ENCODE measurements at regions not wholly inside any gene's neighbourhood (a gene's known extent, or its start where the extent isn't known, plus 50 kb on each side); places are given as distances from the start of the nearest gene placed in this dataset.

GRCh38 chr18:68234676-68235075, 480.2 kb downstream of the TMX3 start:
- no peak for DNase-seq (ENCODE audit: extremely low spot score, unreplicated experiment)
- Mint-ChIP-seq H3K9me3 (ENCODE audit: unreplicated experiment) (peaks cover 7% of the 10 kb centered on the region), H3K36me3 (ENCODE audit: unreplicated experiment) (no peaks in the 10 kb centered on the region), H3K4me1 (ENCODE audit: unreplicated experiment) (no peaks in the 10 kb centered on the region), H3K4me3 (ENCODE audit: unreplicated experiment) (no peak overlapping the region), H3K27ac (ENCODE audit: unreplicated experiment) (no peak overlapping the region), H3K27me3 (ENCODE audit: unreplicated experiment) (no peaks in the 10 kb centered on the region)
- TF ChIP-seq, protein P1, sequence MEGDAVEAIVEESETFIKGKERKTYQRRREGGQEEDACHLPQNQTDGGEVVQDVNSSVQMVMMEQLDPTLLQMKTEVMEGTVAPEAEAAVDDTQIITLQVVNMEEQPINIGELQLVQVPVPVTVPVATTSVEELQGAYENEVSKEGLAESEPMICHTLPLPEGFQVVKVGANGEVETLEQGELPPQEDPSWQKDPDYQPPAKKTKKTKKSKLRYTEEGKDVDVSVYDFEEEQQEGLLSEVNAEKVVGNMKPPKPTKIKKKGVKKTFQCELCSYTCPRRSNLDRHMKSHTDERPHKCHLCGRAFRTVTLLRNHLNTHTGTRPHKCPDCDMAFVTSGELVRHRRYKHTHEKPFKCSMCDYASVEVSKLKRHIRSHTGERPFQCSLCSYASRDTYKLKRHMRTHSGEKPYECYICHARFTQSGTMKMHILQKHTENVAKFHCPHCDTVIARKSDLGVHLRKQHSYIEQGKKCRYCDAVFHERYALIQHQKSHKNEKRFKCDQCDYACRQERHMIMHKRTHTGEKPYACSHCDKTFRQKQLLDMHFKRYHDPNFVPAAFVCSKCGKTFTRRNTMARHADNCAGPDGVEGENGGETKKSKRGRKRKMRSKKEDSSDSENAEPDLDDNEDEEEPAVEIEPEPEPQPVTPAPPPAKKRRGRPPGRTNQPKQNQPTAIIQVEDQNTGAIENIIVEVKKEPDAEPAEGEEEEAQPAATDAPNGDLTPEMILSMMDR (IDR thresholded peaks at IDR 0.05): no peak

DNA sequence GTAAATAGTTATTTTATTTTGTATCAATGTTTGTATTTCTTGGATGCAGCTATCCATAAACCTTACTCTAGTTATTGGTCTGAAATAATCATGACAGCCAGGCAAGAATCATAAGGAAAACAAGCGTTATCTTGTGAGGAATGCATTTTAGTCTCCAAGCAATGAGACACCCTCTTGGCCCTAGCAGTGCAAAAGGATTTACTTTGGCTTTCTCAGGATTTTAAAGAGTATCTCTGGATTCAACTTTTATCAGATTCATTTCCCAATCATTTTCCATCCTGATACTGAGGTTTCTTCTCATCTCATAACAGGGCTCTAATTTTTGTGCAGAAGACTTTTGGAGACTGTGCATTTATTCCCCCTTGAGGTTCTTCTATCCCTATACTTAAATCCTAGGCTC, 480.8 kb downstream of the TMX3 start:
- Mint-ChIP-seq H3K4me3 (ENCODE audit: unreplicated experiment) (no peak overlapping the region), H3K27me3 (ENCODE audit: unreplicated experiment) (no peaks in the 10 kb centered on the region), H3K27ac (ENCODE audit: unreplicated experiment) (no peak overlapping the region), H3K9me3 (ENCODE audit: unreplicated experiment) (peaks cover 12% of the 10 kb centered on the region), H3K4me1 (ENCODE audit: unreplicated experiment) (no peaks in the 10 kb centered on the region), H3K36me3 (ENCODE audit: unreplicated experiment) (no peaks in the 10 kb centered on the region)
- DNase-seq (ENCODE audit: extremely low spot score, unreplicated experiment): no peak
- TF ChIP-seq, protein P1 (IDR thresholded peaks at IDR 0.05): no peak

DNA sequence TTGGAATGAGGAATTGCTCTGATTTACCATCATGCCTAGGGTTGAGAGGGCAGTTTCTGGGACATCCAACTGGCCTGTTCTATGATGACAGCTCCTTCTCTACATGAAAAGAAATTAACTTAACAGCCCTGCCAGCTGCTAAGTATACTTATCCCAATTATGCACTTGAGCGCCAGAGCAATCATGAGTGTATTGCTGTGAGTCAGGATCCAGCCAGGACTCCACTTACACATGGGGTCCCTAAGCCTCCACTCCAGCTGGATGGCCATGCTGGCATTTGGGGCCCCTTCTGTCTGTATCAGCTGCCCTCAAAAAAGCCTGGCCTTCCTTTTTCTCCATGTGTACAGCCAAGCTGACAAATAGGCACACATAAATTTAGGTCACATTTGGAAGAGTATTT, 481.9 kb downstream of the TMX3 start:
- Mint-ChIP-seq H3K4me3 (ENCODE audit: unreplicated experiment) (no peak overlapping the region), H3K27ac (ENCODE audit: unreplicated experiment) (no peak overlapping the region), H3K4me1 (ENCODE audit: unreplicated experiment) (no peaks in the 10 kb centered on the region), H3K36me3 (ENCODE audit: unreplicated experiment) (no peaks in the 10 kb centered on the region), H3K27me3 (ENCODE audit: unreplicated experiment) (no peaks in the 10 kb centered on the region), H3K9me3 (ENCODE audit: unreplicated experiment) (peaks cover 7% of the 10 kb centered on the region)
- no peak for DNase-seq (ENCODE audit: extremely low spot score, unreplicated experiment)
- TF ChIP-seq, protein P1 (IDR thresholded peaks at IDR 0.05): no peak

- DNase-seq (ENCODE audit: extremely low spot score, unreplicated experiment): no peak
- H3K4me1 Mint-ChIP-seq (ENCODE audit: unreplicated experiment): peaks cover 4% of the 10 kb centered on the region
- no peak overlapping the region for H3K27ac Mint-ChIP-seq (ENCODE audit: unreplicated experiment)
Observed at GRCh38 chr18:68229351-68229750, 485.6 kb downstream of the TMX3 start.

DNA sequence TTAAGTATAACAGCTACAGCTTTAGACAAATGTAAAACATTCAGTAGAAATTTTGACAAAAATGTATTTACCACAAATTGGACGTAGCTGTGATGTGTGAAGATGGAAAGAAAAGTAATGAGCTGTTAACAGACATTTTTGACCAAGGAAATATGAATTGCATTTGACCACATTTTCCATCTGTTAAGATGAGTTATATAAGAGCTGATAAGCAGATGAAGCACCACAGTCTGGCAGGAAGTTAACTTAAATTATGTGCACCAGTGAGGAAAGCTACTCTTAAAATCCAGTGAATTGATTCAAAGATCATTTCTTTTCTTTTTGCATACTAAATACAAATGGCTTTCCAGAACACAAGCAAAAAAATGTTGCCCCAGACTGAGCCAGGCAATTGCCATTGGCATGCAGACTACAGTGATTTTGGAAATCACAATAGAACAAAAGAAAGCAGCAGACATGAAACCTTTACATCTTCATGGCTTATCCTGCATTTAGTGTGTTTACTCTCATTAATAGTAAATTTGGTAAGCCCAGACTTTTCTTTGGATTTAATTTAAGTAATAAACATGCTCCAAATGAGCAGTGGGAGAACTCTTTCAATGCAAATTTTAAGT, 493.7 kb downstream of the TMX3 start:
- DNase-seq (ENCODE audit: extremely low spot score, unreplicated experiment): no peak
- Mint-ChIP-seq H3K27me3 (ENCODE audit: unreplicated experiment) (no peaks in the 10 kb centered on the region), H3K27ac (ENCODE audit: unreplicated experiment) (no peak overlapping the region), H3K36me3 (ENCODE audit: unreplicated experiment) (no peaks in the 10 kb centered on the region), H3K4me3 (ENCODE audit: unreplicated experiment) (no peak overlapping the region), H3K4me1 (ENCODE audit: unreplicated experiment) (peaks cover 26% of the 10 kb centered on the region), H3K9me3 (ENCODE audit: unreplicated experiment) (peaks cover 9% of the 10 kb centered on the region)
- TF ChIP-seq, protein P1 (IDR thresholded peaks at IDR 0.05): no peak

More at GRCh38 chr18:68229351-68229750, 485.6 kb downstream of the TMX3 start:
- Mint-ChIP-seq H3K9me3 (ENCODE audit: unreplicated experiment) (peaks cover 12% of the 10 kb centered on the region), H3K36me3 (ENCODE audit: unreplicated experiment) (no peaks in the 10 kb centered on the region), H3K27me3 (ENCODE audit: unreplicated experiment) (no peaks in the 10 kb centered on the region), H3K4me3 (ENCODE audit: unreplicated experiment) (no peak overlapping the region)
- TF ChIP-seq, protein P1 (IDR thresholded peaks at IDR 0.05): no peak
